NCI-H2196 (cell line): ENCODE measurements at regions not wholly inside any gene's neighbourhood (a gene's known extent, or its start where the extent isn't known, plus 50 kb on each side); places are given as distances from the start of the nearest gene placed in this dataset.

ENCODE experiments used
- DNase-seq: peaks from one replicate; lab custom pipeline; 2025; ENCODE audit not compliant: unreplicated experiment; lab: John Stamatoyannopoulos, UW

GRCh38 chr3:86180696-86181095, 810.3 kb downstream of the VGLL3 start:
- no peak for DNase-seq

- no peak for DNase-seq
Measured at GRCh38 chr3:86178095-86178494, 812.9 kb downstream of the VGLL3 start.

GRCh38 chr3:86176445-86176784, 814.5 kb downstream of the VGLL3 start:
- DNase-seq = no peak

- DNase-seq = no peak
Measured at GRCh38 chr3:86175593-86176444, 815.1 kb downstream of the VGLL3 start.

- no peak for DNase-seq
Measured at GRCh38 chr3:86175051-86175536, 815.9 kb downstream of the VGLL3 start.

- DNase-seq = no peak
Measured at GRCh38 chr3:86173401-86173800, 817.5 kb downstream of the VGLL3 start.

GRCh38 chr3:86168512-86168911, 822.4 kb downstream of the VGLL3 start:
- DNase-seq = no peak

- DNase-seq = no peak
Measured at GRCh38 chr3:86162521-86162920, 828.4 kb downstream of the VGLL3 start.

GRCh38 chr3:86161493-86161892, 829.5 kb downstream of the VGLL3 start:
- no peak for DNase-seq

GRCh38 chr3:86152620-86153019, 838.3 kb downstream of the VGLL3 start:
- DNase-seq = no peak

GRCh38 chr3:86149054-86149453, 841.9 kb downstream of the VGLL3 start:
- no peak for DNase-seq

- no peak for DNase-seq
Measured at GRCh38 chr3:86147119-86147518, 843.8 kb downstream of the VGLL3 start.

GRCh38 chr3:86126552-86126951, 864.4 kb downstream of the VGLL3 start:
- no peak for DNase-seq
